ENCODE measurements at regions not wholly inside any gene's neighbourhood (a gene's known extent, or its start where the extent isn't known, plus 50 kb on each side); places are given as distances from the start of the nearest gene placed in this dataset.
"Not testable (repeated sequence)": the region's sequence is repeated elsewhere in the genome, so short reads cannot be mapped to it uniquely, and the experiment has no call there.

- peaks cover 2% of the 10 kb centered on the region for H3K36me3 Mint-ChIP-seq (ENCODE audit: low read depth)
These were observed 421.4 kb upstream of the DIPK2B start for GRCh38 chrX:45622042-45622423.

GRCh38 chrX:45621376-45622041 is 420.8 kb upstream of the DIPK2B start:
- peaks cover 21% of the 10 kb centered on the region for H3K4me1 Mint-ChIP-seq (ENCODE audit: low read depth)

More at GRCh38 chrX:45622042-45622423, 421.4 kb upstream of the DIPK2B start:
- intact Hi-C loops (cut with micrococcal nuclease) = loop anchor here (1.0 to 5.0 kb wide), 5 partner anchors 88 to 230 kb away; no protein-coding TSS in a partner anchor
- H3K4me1 Mint-ChIP-seq (ENCODE audit: low read depth) = peaks cover 18% of the 10 kb centered on the region
- CTCF ChIA-PET = no interaction called here
- H3K4me3 Mint-ChIP-seq = no peak overlapping the region
- H3K27ac Mint-ChIP-seq = peak overlapping the region; percentile 36
- no peak for DNase-seq
- H3K9me3 Mint-ChIP-seq = peaks cover 11% of the 10 kb centered on the region
- H3K27me3 Mint-ChIP-seq (ENCODE audit: low read depth) = peaks cover 6% of the 10 kb centered on the region

GRCh38 chrX:45619290-45619689 is 418.6 kb upstream of the DIPK2B start:
- CTCF ChIA-PET = interaction anchor here (0.7 kb wide), 1 partner anchor 150 kb away, joined by 3 read pairs; no protein-coding TSS in a partner anchor
- Mint-ChIP-seq H3K36me3 (ENCODE audit: low read depth) (peaks cover 2% of the 10 kb centered on the region), H3K9me3 (peaks cover 13% of the 10 kb centered on the region), H3K27ac (no peak overlapping the region), H3K4me1 (ENCODE audit: low read depth) (peaks cover 26% of the 10 kb centered on the region), H3K4me3 (no peak overlapping the region), H3K27me3 (ENCODE audit: low read depth) (peaks cover 6% of the 10 kb centered on the region)
- intact Hi-C loops (cut with micrococcal nuclease) = no loop called here
- no peak for DNase-seq

More at GRCh38 chrX:45621376-45622041, 420.8 kb upstream of the DIPK2B start:
- Mint-ChIP-seq H3K4me3 (no peak overlapping the region), H3K9me3 (peaks cover 11% of the 10 kb centered on the region), H3K36me3 (ENCODE audit: low read depth) (peaks cover 2% of the 10 kb centered on the region), H3K27ac (peak overlapping the region; percentile 36), H3K27me3 (ENCODE audit: low read depth) (peaks cover 6% of the 10 kb centered on the region)
- peak; percentile 42 for DNase-seq
- CTCF ChIA-PET = interaction anchor here (0.6 kb wide), 1 partner anchor 753 kb away, joined by 8 read pairs; no protein-coding TSS in a partner anchor
- intact Hi-C loops (cut with micrococcal nuclease) = loop anchor here (1.0 to 5.0 kb wide), 8 partner anchors 89 to 519 kb away; no protein-coding TSS in a partner anchor

GRCh38 chrX:45615591-45615990 is 414.9 kb upstream of the DIPK2B start:
- H3K36me3 Mint-ChIP-seq (ENCODE audit: low read depth); H3K4me3 Mint-ChIP-seq; intact Hi-C loops (cut with micrococcal nuclease); H3K27me3 Mint-ChIP-seq (ENCODE audit: low read depth); CTCF ChIA-PET; DNase-seq; H3K27ac Mint-ChIP-seq; H3K4me1 Mint-ChIP-seq (ENCODE audit: low read depth): not testable (repeated sequence)
- peaks cover 16% of the 10 kb centered on the region for H3K9me3 Mint-ChIP-seq

GRCh38 chrX:45614853-45615252 is 414.2 kb upstream of the DIPK2B start:
- peak; percentile 6 for DNase-seq
- no peak overlapping the region for H3K4me3 Mint-ChIP-seq
- H3K27ac Mint-ChIP-seq = no peak overlapping the region
- peaks cover 8% of the 10 kb centered on the region for H3K4me1 Mint-ChIP-seq (ENCODE audit: low read depth)
- peaks cover 16% of the 10 kb centered on the region for H3K9me3 Mint-ChIP-seq
- CTCF ChIA-PET = no interaction called here
- H3K36me3 Mint-ChIP-seq (ENCODE audit: low read depth) = peaks cover 3% of the 10 kb centered on the region
- peaks cover 3% of the 10 kb centered on the region for H3K27me3 Mint-ChIP-seq (ENCODE audit: low read depth)
- intact Hi-C loops (cut with micrococcal nuclease) = no loop called here

- DNase-seq = no peak
- CTCF ChIA-PET = no interaction called here
- Mint-ChIP-seq H3K9me3 (peaks cover 3% of the 10 kb centered on the region), H3K4me1 (ENCODE audit: low read depth) (no peaks in the 10 kb centered on the region), H3K27me3 (ENCODE audit: low read depth) (no peaks in the 10 kb centered on the region), H3K36me3 (ENCODE audit: low read depth) (no peaks in the 10 kb centered on the region), H3K27ac (no peak overlapping the region), H3K4me3 (no peak overlapping the region)
- intact Hi-C loops (cut with micrococcal nuclease) = no loop called here
These were observed 401.5 kb upstream of the DIPK2B start for GRCh38 chrX:45602151-45602550.

GRCh38 chrX:45601052-45601451 is 400.4 kb upstream of the DIPK2B start:
- no peak overlapping the region for H3K27ac Mint-ChIP-seq
- H3K4me3 Mint-ChIP-seq = no peak overlapping the region
- H3K36me3 Mint-ChIP-seq (ENCODE audit: low read depth) = no peaks in the 10 kb centered on the region
- no peaks in the 10 kb centered on the region for H3K4me1 Mint-ChIP-seq (ENCODE audit: low read depth)
- CTCF ChIA-PET = no interaction called here
- peaks cover 3% of the 10 kb centered on the region for H3K9me3 Mint-ChIP-seq
- H3K27me3 Mint-ChIP-seq (ENCODE audit: low read depth) = no peaks in the 10 kb centered on the region
- intact Hi-C loops (cut with micrococcal nuclease) = no loop called here
- no peak for DNase-seq

- no peaks in the 10 kb centered on the region for H3K9me3 Mint-ChIP-seq
- intact Hi-C loops (cut with micrococcal nuclease) = loop anchor here (1.0 kb wide), 1 partner anchor 13 kb away; no protein-coding TSS in a partner anchor
- no peak for DNase-seq
- no peaks in the 10 kb centered on the region for H3K27me3 Mint-ChIP-seq (ENCODE audit: low read depth)
- H3K4me3 Mint-ChIP-seq = no peak overlapping the region
- no peak overlapping the region for H3K27ac Mint-ChIP-seq
- H3K4me1 Mint-ChIP-seq (ENCODE audit: low read depth) = no peaks in the 10 kb centered on the region
- no peaks in the 10 kb centered on the region for H3K36me3 Mint-ChIP-seq (ENCODE audit: low read depth)
- CTCF ChIA-PET = no interaction called here
These were observed 398.2 kb upstream of the DIPK2B start for GRCh38 chrX:45598861-45599260.

DNA sequence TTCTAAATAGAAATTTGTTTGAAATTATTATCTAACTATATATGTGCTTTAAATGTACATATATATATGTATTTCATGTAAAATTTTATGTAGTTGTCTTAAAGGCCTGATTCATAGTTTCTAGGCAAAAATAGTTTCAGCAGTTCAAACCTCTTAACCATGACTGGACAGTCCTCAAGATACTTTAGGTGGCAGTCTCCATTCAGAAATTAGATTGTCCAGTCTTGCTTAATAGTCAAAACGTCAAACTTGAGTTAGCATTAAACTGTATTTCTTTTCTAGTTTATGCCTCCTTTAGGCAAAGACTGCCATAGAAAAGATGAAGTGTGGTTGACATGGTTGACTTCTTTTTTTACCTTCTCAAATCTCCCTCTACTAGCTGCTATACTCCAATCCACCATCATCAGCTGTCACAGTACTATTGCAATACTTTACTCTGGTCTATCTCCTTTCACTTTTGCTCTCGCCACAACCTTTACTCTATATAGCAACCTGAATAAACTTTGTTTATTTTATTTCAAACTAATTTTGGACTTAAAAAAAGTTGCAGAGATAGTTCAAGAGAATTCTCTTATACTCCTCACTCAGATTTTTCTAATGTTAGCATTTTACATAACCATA is 395.6 kb upstream of the DIPK2B start:
- CTCF ChIA-PET = no interaction called here
- intact Hi-C loops (cut with micrococcal nuclease) = no loop called here
- no peaks in the 10 kb centered on the region for H3K27me3 Mint-ChIP-seq (ENCODE audit: low read depth)
- no peaks in the 10 kb centered on the region for H3K4me1 Mint-ChIP-seq (ENCODE audit: low read depth)
- H3K4me3 Mint-ChIP-seq = no peak overlapping the region
- H3K36me3 Mint-ChIP-seq (ENCODE audit: low read depth) = no peaks in the 10 kb centered on the region
- no peak for DNase-seq
- H3K27ac Mint-ChIP-seq = no peak overlapping the region
- H3K9me3 Mint-ChIP-seq = no peaks in the 10 kb centered on the region

DNA sequence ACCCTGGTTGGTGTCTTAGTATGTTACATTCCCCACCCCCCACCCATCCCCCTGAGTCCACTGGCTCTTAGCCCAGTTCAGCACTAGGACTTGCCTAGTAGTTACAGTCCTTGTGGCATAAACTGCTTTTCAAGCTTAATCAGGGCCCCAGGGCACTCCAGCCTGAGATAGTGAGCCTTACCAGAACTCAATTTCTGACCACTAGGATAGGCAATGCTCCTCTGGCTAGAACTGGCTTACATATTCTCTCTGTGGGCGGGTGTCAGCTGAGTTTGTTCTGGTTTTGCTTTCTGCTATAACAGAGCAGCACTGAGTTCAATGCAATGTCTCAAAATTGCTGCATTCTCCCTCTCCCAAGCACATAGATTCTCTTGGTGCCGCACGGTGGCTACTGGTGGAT is 391.4 kb upstream of the DIPK2B start:
- H3K36me3 Mint-ChIP-seq (ENCODE audit: low read depth) = no peaks in the 10 kb centered on the region
- H3K4me3 Mint-ChIP-seq = no peak overlapping the region
- H3K27ac Mint-ChIP-seq = no peak overlapping the region
- no peaks in the 10 kb centered on the region for H3K27me3 Mint-ChIP-seq (ENCODE audit: low read depth)
- CTCF ChIA-PET = no interaction called here
- no peaks in the 10 kb centered on the region for H3K4me1 Mint-ChIP-seq (ENCODE audit: low read depth)
- peaks cover 2% of the 10 kb centered on the region for H3K9me3 Mint-ChIP-seq
- no peak for DNase-seq
- intact Hi-C loops (cut with micrococcal nuclease) = no loop called here

- Mint-ChIP-seq H3K4me1 (ENCODE audit: low read depth) (no peaks in the 10 kb centered on the region), H3K4me3 (no peak overlapping the region), H3K9me3 (peaks cover 2% of the 10 kb centered on the region), H3K36me3 (ENCODE audit: low read depth) (no peaks in the 10 kb centered on the region), H3K27ac (no peak overlapping the region), H3K27me3 (ENCODE audit: low read depth) (no peaks in the 10 kb centered on the region)
- CTCF ChIA-PET = no interaction called here
- no peak for DNase-seq
- intact Hi-C loops (cut with micrococcal nuclease) = no loop called here
These were observed 391.0 kb upstream of the DIPK2B start for GRCh38 chrX:45591650-45592049.

- DNase-seq = no peak
- H3K27ac Mint-ChIP-seq = no peak overlapping the region
- intact Hi-C loops (cut with micrococcal nuclease) = no loop called here
- CTCF ChIA-PET = no interaction called here
- peaks cover 10% of the 10 kb centered on the region for H3K4me1 Mint-ChIP-seq (ENCODE audit: low read depth)
- H3K9me3 Mint-ChIP-seq = peaks cover 8% of the 10 kb centered on the region
- H3K4me3 Mint-ChIP-seq = no peak overlapping the region
- H3K36me3 Mint-ChIP-seq (ENCODE audit: low read depth) = peaks cover 5% of the 10 kb centered on the region
- no peaks in the 10 kb centered on the region for H3K27me3 Mint-ChIP-seq (ENCODE audit: low read depth)
These were observed 384.0 kb upstream of the DIPK2B start for GRCh38 chrX:45584717-45585116.

DNA sequence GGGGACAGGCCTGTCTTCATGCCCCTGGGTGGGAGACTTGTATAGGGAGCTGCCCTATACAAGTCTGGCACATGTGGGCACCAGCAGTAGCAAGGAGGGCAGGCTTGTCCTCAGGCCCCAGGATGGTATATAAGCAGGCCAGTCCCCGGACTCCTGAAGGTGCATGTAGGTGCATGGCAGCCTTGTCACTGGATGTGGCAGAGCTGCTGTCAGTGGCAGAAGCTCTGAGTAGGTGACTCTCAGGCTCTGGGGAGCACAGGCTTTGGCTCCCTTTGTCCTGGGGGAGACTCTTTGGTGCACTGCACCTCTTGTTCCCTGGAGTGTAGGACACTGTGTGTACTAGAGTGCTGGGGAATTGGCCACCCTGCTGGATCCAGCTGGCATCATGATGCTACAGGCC is 376.7 kb upstream of the DIPK2B start:
- Mint-ChIP-seq H3K36me3 (ENCODE audit: low read depth) (peaks cover 4% of the 10 kb centered on the region), H3K4me1 (ENCODE audit: low read depth) (peaks cover 7% of the 10 kb centered on the region), H3K27me3 (ENCODE audit: low read depth) (no peaks in the 10 kb centered on the region), H3K9me3 (peaks cover 12% of the 10 kb centered on the region), H3K4me3 (no peak overlapping the region), H3K27ac (no peak overlapping the region)
- intact Hi-C loops (cut with micrococcal nuclease) = no loop called here
- DNase-seq = no peak
- CTCF ChIA-PET = no interaction called here

All from activated naive CD4-positive, alpha-beta T cell treated with anti-CD3 and anti-CD28 coated beads for 36 hours (primary cell).